NCI-H2227 (cell line): ENCODE measurements at regions not wholly inside any gene's neighbourhood (a gene's known extent, or its start where the extent isn't known, plus 50 kb on each side); places are given as distances from the start of the nearest gene placed in this dataset.

Experiments
- DNase-seq: peaks from one replicate; lab custom pipeline; 2025; ENCODE audit not compliant: unreplicated experiment; lab: John Stamatoyannopoulos, UW

DNA sequence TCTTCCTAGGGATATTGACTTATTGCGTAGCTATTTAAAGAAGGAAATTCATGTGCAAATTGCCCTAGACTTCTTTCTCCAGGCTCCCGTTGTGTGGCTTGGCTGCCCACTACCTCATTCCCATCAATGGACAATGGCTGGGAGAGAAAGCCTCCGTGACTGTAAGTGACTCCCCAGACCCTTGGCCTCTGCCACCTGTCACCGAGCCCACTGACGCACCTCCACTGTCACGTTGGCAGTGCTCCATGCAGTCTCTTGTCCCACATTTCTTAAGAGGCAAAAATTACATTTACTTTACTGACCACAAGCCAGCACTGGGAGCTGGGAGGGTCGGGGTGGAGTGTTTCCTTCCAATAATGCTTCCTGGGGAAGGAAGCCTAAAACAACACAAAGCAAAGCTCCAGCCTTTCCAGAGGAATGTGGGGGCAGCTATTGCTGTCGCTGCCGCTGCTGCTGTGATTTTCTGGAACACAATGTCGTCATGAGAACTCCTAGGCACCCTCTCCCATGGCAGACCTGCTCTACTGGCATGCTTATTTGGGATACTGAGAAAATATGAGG lies 89.7 kb upstream of the STEAP1B start:
- no peak for DNase-seq

DNA sequence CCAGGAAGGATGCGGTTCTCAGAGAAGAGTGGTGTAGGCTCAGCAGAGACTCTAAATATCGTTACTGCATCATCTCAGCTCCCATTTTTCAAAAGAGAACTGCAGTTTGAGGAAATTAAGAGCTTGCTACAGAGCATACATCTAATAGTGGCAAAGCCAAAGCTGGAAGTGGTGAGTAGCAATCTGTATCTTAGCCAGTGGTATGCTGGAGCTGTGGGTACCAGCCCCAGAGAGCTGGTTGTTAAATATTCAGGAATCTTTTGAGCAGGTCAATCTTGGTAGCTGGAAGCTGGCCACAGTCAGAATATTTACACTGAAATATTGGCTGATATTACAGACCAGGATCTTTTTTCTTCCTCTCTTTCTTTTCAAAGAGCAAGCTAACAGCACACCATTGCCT lies 88.4 kb upstream of the STEAP1B start:
- DNase-seq = no peak

DNA sequence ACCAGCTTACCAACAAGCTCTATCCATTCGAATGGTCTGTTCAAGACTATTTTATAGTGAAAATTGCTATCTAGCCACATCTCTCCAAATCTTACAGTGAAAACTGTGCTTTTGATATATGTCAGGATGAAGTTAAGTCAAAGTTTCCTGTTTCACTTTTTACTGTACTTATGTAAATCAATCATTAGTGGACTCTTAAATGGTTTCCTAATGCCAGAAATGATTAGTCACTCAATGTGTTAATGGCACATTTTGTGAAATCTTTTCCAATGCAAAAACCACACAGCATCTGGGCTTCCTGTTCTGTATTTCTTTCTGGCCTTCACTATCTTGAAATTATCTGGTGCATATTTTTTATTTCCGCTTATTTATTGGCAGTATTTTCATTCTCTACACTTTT lies 87.3 kb upstream of the STEAP1B start:
- no peak for DNase-seq

DNA sequence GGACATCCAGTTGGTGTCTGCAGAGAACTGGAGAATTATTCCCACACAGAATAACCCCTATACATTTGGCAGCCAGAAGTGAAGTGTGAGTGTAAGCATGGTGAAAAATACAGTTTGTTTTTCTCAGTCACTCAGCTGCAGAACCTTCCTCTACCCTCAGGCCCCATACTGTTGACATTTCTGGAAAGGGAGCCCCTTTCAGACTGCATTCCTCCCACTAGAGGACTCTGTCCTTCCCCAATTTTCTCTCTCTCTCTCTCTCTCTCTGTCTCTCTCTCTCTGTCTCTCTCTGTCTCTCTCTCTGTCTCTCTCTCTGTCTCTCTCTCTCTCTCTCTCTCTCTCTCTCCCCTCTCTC lies 86.8 kb upstream of the STEAP1B start:
- DNase-seq = no peak

DNA sequence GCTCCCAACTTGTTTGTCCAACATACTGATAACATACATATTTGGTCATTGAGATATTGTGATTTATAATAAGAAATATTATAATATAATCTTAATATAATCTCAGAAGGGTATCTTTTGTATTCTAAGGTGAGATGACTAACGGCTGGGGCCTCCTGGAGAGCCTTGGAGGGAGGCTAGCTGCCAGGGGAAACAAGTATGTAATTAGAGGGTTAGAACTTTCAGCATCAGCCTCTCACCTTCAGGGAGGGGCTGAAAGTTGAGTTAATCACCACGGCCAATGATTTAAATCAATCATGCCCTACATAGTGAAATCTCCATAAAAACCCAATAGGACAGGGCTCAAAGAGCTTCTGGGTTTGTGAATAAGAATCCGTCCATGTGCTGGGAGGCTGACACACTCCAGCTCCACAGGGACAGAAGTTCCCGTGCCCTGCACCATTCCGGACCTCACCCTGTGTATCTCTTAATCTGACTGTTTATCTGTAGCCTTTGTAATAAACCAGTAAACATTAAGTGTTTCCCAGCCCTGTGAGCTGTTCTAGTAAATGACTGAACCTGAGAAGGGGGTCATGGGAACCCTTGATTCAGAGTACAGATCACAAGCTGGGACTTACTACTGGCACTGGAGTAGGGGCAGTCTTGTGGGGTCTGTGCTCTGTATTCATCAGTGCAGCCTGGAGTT lies 86.3 kb upstream of the STEAP1B start:
- no peak for DNase-seq

DNA sequence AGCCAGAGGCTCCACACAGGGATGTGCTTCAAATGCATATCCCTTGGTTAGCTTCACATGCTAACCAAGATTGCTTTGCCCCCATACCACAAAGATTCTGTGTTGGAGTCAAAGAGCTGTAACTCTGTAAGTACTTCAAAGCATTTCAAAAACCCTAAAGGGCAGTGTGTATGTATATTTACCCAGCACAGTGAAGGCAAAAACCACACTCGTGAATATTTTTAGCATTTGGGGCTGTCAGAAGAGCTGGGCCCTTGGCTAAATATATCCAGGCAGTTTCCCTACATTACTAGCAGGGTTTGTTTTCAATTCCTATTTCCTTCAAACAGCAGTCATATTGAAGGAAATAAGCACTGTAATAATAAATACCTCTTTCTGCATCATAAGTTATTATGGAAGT lies 84.2 kb upstream of the STEAP1B start:
- DNase-seq = no peak

DNA sequence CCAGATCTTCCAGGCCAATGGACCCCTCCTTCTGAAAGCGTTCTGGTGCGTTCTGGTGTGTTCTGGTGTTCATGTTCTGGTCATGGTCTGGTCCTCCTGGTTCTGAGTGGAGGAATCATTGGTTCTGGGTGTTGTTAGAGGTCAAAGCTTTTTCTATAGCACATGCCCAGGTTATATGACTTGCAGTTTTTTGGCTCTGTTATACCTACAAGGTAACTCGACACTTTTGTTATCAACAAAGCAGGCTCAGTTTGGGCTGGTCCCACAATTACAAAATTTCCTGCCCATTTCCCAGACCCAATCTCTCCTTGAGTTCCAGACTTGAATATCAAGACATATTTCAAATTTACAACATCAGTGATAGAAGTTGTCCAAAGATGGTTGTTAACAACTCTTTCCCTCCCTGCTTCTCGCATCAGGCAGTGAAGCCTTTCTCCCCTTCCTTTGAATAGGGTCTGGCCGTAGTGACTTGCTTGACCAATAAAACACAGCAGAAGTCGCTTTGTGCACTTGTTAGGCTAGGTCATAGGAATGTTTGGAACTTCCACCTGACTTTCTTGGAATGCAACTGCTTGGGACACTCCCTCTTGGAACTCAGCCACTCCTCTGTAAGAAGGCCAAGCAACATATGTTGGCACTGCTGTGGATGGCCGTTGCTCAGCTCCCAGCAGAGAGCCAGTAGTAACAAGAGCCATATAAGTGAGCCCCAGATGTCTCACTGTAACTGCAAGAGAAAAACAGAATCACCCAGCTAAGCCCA lies 83.1 kb upstream of the STEAP1B start:
- no peak for DNase-seq

DNA sequence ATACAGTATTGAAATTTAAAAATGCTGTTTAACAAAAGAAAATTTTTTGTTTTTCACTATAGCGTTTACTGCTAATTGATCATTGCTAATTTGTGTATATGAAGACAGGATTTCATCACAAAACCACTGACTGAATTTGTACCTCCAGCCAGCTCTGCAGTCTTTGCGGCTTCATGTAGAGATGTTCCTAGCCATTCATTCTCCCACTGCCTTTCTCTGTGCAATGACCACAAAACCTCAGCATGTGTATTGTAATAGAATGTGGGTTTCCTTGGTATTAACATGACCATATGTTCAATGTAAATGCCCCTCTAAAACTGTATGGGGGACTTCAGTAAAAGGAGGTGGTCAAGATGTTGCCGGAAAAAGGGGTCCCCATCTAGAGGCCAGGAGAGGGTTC lies 81.1 kb upstream of the STEAP1B start:
- DNase-seq = no peak

DNA sequence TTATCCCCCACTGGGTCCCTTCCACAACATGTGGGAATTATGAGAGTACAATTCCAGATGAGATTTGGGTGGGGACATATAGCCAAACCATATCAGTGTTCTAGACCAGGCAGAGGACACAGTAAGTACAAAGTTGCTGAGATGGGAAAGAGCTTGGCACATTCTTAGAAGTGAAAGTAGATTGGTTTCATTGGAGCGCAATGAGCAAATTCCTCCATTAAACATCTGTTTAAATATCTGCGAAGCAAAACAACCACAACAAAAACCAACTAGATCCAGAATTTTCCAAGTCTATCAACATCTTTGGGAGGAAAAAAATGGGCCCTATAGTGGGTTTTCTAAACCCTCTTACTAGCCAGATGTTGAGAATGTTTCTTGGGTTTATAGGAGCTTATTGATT lies 80.0 kb upstream of the STEAP1B start:
- no peak for DNase-seq

DNA sequence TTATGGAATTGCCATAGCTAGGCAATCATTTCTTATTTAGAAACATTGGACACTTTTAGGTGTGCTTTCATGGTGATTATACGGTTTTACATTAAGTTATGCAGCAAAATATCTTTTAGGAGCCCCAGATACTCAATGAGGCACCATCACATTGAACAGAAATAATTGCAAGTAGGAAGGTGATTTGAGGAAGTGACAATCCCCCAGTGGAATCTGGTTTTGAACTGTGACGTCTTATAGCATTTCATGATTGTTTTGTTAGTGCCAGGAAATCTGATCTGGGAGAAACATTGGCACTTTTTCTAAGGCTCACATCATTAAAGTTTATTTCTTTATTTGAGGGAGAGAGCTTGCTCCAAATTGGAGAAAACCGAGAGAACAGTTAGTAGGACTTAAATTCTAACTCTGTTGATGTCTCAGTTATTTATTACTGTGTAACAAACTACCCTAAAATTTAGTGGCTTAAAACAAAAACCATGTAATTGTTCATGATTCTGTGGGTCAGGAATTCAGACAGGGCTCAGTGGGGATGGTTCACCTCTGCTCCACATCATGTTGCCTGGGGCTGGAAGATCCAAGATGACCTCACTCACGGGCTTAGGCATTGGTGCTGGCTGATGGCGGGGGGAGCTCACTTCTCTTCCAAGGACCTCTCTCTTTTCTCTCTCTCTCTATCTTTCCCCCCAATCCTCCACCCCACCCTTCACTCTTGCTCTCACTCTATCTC lies 78.2 kb upstream of the STEAP1B start:
- DNase-seq = no peak

DNA sequence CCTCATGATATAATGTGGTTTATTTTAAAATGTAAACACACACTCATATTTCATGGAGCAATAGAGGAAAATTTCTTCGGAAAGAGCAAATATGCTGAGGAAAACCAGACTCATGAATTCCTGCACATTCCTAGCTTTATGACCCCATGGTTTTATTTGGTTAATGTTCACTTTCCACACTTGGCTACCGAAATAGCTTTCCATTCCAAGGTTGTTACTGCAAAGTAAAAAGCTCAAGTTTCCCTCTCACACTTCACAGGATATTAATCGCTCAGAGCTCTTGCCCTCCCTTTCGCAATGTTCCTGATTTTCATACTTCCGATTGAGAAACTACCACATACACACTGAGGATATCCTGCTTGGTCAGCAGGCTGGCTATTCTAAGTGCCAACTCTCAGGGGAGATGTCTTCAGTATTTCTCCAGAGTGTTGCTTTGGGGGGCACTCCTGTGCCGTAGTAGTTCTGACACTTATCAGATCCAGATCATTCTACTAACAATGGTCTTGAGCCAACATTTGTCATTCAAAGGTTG lies 77.5 kb upstream of the STEAP1B start:
- no peak for DNase-seq

DNA sequence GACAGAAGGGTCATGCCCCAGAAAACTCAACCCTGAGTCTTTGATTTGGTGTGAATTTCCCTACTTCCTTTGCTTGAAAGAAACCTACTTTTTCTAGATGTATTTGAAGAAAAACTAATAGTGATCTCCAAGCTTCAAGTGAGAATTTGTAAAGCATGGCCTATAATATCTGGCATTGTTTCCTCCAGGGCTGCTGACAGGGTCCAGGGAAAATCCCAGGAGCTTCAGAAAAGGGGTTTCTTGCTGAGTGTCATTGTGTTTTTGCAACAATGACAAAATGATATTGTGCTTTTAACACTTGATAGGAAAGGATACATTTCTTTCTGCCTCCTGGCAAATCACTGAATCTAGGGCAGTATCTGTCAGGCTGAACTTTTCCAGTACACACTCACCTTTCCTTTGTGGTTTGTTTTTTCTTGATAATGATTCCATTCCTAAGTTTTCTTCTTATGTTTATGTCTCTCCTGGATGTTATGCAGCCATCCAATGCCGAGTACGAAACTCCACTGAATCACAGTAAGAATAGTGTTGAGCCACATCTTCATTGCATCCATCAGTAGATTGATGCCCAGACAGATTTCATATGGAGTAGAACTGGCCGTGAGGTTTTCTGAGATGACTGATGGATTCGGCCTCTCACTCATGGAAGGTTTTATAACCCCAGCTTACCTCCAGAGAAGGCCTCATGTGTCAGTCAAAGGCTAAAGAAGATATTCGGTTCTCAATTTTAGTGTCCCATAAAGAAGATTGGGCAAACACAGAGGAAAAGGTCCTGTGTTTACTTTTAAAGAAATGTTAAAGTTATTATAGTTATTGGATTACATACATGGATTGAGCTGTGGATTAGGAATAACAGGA lies 76.9 kb upstream of the STEAP1B start:
- no peak for DNase-seq

DNA sequence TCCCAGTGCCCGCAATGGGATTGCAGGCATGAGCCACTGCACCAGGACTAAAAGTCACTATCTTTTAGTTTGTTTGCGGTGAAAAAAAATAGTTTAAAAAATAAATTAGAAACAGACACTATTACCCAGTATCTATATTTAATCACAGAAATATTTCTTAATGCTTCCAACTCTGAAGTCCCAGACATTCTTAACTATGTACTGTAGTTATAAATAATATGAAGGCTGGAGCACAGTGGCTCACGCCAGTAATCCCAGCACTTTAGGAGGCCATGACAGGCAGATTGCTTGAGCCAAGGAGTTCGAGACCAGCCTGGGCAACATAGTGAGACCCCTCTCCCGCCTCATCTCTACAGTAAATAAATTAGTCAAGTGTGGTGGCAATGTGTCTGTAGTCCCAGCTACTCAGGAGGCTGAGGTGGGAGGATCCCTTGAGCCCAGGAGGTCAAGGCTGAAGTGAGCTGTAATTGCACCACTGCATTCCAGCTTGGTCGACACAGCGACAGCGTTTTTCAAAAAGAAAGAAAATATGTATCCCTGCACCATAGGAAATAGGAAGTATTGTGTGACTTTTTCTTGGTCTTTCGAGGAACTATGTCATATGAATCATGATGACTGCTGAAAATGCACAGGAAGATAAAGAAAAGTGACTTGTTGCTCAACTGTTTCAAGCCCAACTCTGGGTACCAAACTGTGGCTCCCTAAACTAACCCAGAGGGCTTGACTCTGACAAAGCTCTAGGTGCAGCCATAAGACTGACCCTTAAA lies 74.9 kb upstream of the STEAP1B start:
- DNase-seq = no peak

DNA sequence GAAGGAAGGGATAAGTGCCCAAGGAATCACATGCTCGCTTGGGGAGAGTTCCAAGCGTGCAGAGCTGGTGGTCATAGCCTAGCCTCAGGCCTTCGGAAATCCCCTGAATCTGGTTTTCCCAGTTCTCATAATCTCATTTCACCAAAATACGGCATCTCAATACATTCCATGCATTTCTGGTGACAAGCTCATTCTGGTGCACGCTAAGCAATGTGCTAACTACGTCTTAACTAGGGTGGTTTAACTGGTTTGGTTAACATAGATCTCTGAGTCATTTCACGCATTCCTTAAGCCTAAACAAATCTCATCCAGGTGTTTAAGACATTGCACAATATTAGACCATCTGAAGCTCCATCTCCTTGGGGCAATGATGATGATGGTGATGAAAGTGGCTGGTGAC lies 72.9 kb upstream of the STEAP1B start:
- no peak for DNase-seq

DNA sequence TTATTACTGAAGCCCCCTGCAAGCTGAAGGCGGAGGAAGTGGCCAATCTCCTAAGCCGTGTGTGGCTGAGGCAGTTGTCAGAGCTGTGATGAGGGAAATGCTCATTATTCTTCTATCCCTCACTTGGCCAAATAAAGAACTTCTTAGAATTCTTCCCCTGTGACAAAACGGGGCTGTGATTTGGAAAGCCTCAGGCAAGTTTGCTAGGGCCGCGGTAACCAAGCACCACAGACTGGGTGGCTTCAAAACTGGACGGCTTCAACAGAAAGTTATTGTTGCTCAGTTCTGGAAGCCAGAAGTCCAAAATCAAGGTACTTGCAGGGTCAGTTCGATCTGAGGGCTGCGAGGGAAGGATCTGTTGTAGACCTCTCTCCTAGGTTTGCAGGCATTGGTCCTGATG lies 72.3 kb upstream of the STEAP1B start:
- DNase-seq = no peak

DNA sequence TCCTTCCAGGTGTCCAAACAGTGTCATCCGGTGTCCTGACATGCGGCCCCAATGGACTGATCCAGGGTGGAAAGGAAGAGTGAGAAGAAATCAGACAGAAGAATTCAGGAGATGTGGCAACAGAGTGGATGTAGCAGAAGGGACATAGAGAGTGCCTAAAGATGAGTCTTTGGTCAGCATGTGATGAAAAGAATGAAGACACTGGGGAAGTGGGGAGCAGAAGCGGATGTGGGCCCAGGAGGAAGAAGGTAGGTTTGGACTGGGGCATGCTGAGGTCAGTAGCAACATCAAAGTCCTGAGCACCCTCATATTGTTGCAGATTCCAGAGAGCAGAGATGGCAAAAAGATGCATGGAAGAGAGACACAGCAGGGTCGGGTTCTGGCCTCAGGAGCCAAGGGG lies 71.8 kb upstream of the STEAP1B start:
- no peak for DNase-seq

DNA sequence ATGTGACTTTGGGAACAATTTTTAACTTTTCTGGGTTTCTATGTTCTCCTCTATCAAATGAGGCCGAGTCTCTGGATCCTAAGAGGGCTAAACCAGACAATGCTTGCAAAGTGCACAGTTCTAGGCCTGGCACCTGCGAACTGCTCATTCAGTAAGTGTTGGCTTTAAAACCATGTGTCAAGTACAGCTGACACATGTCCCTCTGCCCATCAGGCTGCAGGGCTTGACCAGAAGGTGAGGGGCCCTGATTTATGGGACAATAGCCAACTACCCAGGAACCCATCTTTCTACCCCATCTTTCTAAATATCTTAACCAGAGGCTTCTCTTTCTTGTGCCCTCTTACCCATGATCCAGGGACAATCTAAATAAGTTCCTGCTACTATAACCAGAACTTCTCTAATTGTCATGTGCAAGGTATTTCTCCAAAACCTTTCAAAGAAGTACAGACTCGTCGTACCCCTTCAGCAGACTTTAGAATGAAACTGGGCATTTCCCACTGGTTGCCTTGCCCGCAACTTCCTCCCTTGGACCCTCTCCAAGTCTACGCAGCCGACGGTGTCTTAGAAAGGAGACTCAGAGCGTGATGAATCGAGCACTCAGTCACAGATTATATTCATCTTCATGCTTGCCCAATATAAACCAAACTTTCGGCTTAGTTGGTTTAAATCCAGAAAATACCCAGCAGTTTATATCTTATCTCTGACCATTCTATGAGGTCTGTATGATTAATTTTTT lies 69.8 kb upstream of the STEAP1B start:
- DNase-seq = no peak

DNA sequence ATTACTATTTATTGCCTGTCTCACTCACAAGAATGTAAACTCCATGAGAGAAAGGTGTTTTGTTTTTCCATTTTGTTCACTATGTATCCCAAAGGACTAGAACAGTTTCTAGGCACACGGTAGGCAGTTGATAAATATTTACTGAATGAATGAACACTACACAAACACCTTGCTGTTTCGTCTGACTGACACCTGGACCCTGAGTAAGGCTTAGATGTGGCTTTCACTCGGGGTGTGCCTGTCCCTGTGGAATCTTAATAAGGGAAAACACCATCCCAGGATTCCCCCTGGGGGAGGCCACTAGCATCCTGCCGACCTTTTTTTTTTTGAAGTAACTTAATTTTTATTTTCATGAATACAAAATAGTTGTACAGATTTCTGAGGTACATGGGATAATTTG lies 66.6 kb upstream of the STEAP1B start:
- DNase-seq = no peak

DNA sequence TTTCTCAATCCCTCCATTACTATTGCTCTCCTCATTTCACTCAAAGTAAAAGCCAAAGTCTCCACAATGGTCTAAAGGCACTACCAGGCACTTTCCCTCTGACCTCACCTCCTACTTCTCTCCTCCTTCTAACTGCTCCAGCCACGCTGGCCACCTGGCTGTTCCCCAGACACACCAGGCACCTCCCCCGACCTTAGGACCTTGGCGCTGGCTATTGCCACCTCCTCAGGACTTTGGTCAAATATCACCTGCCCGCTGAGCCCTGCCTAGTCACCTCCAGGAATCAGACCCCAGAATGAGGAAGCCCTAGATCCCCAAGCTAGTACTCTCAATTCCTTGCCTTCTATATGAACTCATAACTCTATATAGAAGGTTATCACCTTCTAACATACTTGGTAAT lies 66.2 kb upstream of the STEAP1B start:
- DNase-seq = no peak
